IMR-90 (cell line): ENCODE measurements at regions not wholly inside any gene's neighbourhood (a gene's known extent, or its start where the extent isn't known, plus 50 kb on each side); places are given as distances from the start of the nearest gene placed in this dataset.

ENCODE experiments used
- ATAC-seq: fragments of 200-7000 bp; cut with Tn5 transposase; 2 replicates; pipeline ENCODE4 v1.9.1; 2020; ENCODE audit warnings: low read depth, mild to moderate bottlenecking, moderate library complexity
- BruUV-seq: library from RNA; stranded (reverse); fragments of 400-500 nt; replicated peaks from 2 replicates; lab custom pipeline; 2021; lab: Mats Ljungman, UMichigan
- CTCF ChIA-PET: fragments of 300-600 bp; formaldehyde crosslinking; extraction: SDS; loops from one replicate; lab custom pipeline; 2021; ENCODE audit warnings: antibody characterized with exemption; lab: Yijun Ruan, JAX
- POLR2A ChIA-PET: fragments of 300-600 bp; sonication (Branson Sonifier 250); formaldehyde crosslinking; loops from one replicate; lab custom pipeline; 2022; ENCODE audit warnings: antibody characterized with exemption; ENCODE audit not compliant: unreplicated experiment; lab: Charles Lee
- DNase-seq: peaks from one replicate; pipeline ENCODE4 v3.0.0; 2013
- H2AFZ ChIP-seq: replicated peaks from 2 replicates; pipeline ENCODE3; 2013; ENCODE audit warnings: low read length, mild to moderate bottlenecking; ENCODE audit not compliant: poor library complexity
- H2AK5ac ChIP-seq: 2 replicates; pipeline ENCODE4 v1.6.1; 2013; ENCODE audit warnings: low read depth, low read length, inconsistent platforms
- H2AK9ac ChIP-seq: replicated peaks from 2 replicates; pipeline ENCODE3; 2013; ENCODE audit warnings: mild to moderate bottlenecking, low read depth, low read length, moderate library complexity; ENCODE audit not compliant: poor library complexity
- H2BK120ac ChIP-seq: 2 replicates; pipeline ENCODE4 v1.6.1; 2013; ENCODE audit warnings: low read depth, low read length, inconsistent platforms
- H2BK15ac ChIP-seq: 3 replicates; pipeline ENCODE4 v1.6.1; 2013; ENCODE audit warnings: low read depth, low read length, inconsistent platforms
- H2BK20ac ChIP-seq: 2 replicates; pipeline ENCODE4 v1.6.1; 2013; ENCODE audit warnings: low read depth, mild to moderate bottlenecking, inconsistent platforms, low read length, moderate library complexity
- H2BK5ac ChIP-seq: 2 replicates; pipeline ENCODE4 v1.6.1; 2013; ENCODE audit warnings: mild to moderate bottlenecking, low read depth, low read length, inconsistent platforms; ENCODE audit not compliant: poor library complexity, severe bottlenecking
- H3K14ac ChIP-seq: replicated peaks from 2 replicates; pipeline ENCODE4 v1.6.1; 2013; ENCODE audit warnings: low read depth, low read length, inconsistent platforms
- H3K18ac ChIP-seq: 2 replicates; pipeline ENCODE4 v1.6.1; 2013; ENCODE audit warnings: low read depth, low read length, control low read depth
- H3K23ac ChIP-seq: 2 replicates; pipeline ENCODE4 v1.6.1; 2013; ENCODE audit warnings: low read depth, low read length, inconsistent platforms
- H3K27ac ChIP-seq: 2 replicates; pipeline ENCODE4 v1.5.1; 2013; ENCODE audit warnings: mild to moderate bottlenecking, control low read depth, low read length; ENCODE audit not compliant: insufficient read depth
- H3K27me3 ChIP-seq: 2 replicates; pipeline ENCODE4 v1.6.1; 2013; ENCODE audit warnings: low read length; ENCODE audit not compliant: control insufficient read depth, insufficient read depth
- H3K36me3 ChIP-seq: 2 replicates; pipeline ENCODE4 v1.6.1; 2013; ENCODE audit warnings: low read length, mixed read lengths; ENCODE audit not compliant: control insufficient read depth, insufficient read depth
- H3K4ac ChIP-seq: 2 replicates; pipeline ENCODE4 v1.6.1; 2013; ENCODE audit warnings: low read depth, low read length, inconsistent platforms
- H3K4me1 ChIP-seq: 2 replicates; pipeline ENCODE4 v1.6.1; 2013; ENCODE audit warnings: low read length, mixed read lengths; ENCODE audit not compliant: control insufficient read depth, insufficient read depth
- H3K4me2 ChIP-seq: 2 replicates; pipeline ENCODE4 v1.6.1; 2013; ENCODE audit warnings: low read depth, mild to moderate bottlenecking, control low read depth, low read length, moderate library complexity
- H3K4me3 ChIP-seq: 2 replicates; pipeline ENCODE4 v1.5.1; 2013; ENCODE audit warnings: low read depth, mild to moderate bottlenecking, control low read depth, low read length, moderate library complexity; ENCODE audit not compliant: insufficient read depth
- H3K56ac ChIP-seq: 2 replicates; pipeline ENCODE4 v1.6.1; 2013; ENCODE audit warnings: low read length, inconsistent platforms; ENCODE audit not compliant: insufficient read depth; ENCODE audit errors: extremely low read depth
- H3K79me1 ChIP-seq, 2 experiments: 2 replicates each; pipeline ENCODE4 v1.6.1; 2013; ENCODE audit warnings: low read length in 2 of 2, inconsistent platforms in 1 of 2, low read depth in 1 of 2
- H3K9ac ChIP-seq: 2 replicates; pipeline ENCODE4 v1.6.1; 2013; ENCODE audit warnings: low read depth, low read length, control low read depth
- H3K9me1 ChIP-seq: 2 replicates; pipeline ENCODE4 v1.6.1; 2013; ENCODE audit warnings: low read length, inconsistent platforms; ENCODE audit not compliant: insufficient read depth
- H3K9me3 ChIP-seq: 2 replicates; pipeline ENCODE4 v1.6.1; 2013; ENCODE audit warnings: low read length; ENCODE audit not compliant: control insufficient read depth, insufficient read depth
- H4K20me1 ChIP-seq: 2 replicates; pipeline ENCODE4 v1.6.1; 2013; ENCODE audit warnings: low read length, inconsistent platforms; ENCODE audit not compliant: insufficient read depth
- H4K5ac ChIP-seq: 2 replicates; pipeline ENCODE4 v1.6.1; 2013; ENCODE audit warnings: mild to moderate bottlenecking, low read depth, low read length, control low read depth
- H4K8ac ChIP-seq, 2 experiments: 2 replicates each; pipeline ENCODE4 v1.6.1; 2013; ENCODE audit warnings: low read depth in 2 of 2, low read length in 2 of 2, control low read depth in 1 of 2, inconsistent platforms in 1 of 2
- H4K91ac ChIP-seq: 2 replicates; pipeline ENCODE4 v1.6.1; 2013; ENCODE audit warnings: low read depth, low read length, inconsistent platforms; ENCODE audit not compliant: insufficient read depth
- NFE2L2 ChIP-seq: fragments of 150-350 bp; IDR thresholded peaks from 2 replicates; pipeline ENCODE4 v1.6.1; 2016; ENCODE audit warnings: low read depth, mild to moderate bottlenecking, low read length
- WGBS, 2 experiments: methylation state at CpG; one replicate each; pipeline versions ENCODE4 v1.1.5 to v1.1.7; 2013; ENCODE audit warnings: missing lambda C conversion rate in 2 of 2; ENCODE audit not compliant: insufficient read length in 1 of 2; ENCODE audit errors: extremely low coverage in 2 of 2; 5-methylcytosine and 5-hydroxymethylcytosine counted together
- dilution Hi-C: fragments of 300-500 bp; cut with HindIII; formaldehyde crosslinking; loops from one replicate; pipeline ENCODE4 v1.14.3; 2018; ENCODE audit warnings: low sequenced_read_pairs; ENCODE audit not compliant: unreplicated experiment
- in situ Hi-C: fragments of 300-500 bp; cut with MboI; formaldehyde crosslinking; loops from 3 replicates; pipeline ENCODE4 v1.14.3; 2019; ENCODE audit warnings: low sequenced_read_pairs, inconsistent platforms, mixed read lengths
- intact Hi-C: fragments of 100-400 bp; cut with micrococcal nuclease; formaldehyde crosslinking; loops from 2 replicates; pipeline ENCODE4 v1.10.0; 2022

DNA sequence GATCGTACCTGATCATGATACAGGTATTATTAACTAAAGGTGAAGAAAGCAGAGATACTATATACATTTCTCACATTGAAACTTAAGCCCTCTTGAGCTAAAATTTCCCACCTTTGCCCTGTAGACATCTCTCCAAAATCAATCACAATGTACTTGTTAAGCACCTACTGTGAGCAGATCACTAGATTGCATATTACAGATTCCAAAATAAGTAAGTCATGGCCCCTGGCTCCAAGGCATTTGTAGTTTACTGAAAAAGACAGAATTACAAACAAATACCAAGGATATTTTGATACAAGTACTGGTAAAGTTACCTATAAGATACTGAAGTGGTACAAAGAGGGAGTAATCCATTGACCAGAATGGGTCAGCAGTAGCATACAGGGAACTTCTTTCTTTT lies 455.3 kb downstream of the STK39 start:
- no peak overlapping the region for H3K27ac ChIP-seq
- H3K9ac ChIP-seq: no peak overlapping the region
- in situ Hi-C loops: no loop called here
- H4K91ac ChIP-seq: no peak overlapping the region
- no peak for DNase-seq
- ChIA-PET POLR2A (no interaction called here), CTCF (no interaction called here)
- H3K14ac ChIP-seq: no peak overlapping the region
- no peaks in the 10 kb centered on the region for H3K9me3 ChIP-seq
- H3K4me3 ChIP-seq: no peak overlapping the region
- no peak overlapping the region for H2BK5ac ChIP-seq
- no peaks in the 10 kb centered on the region for H3K36me3 ChIP-seq
- ATAC-seq: no peak
- no peak overlapping the region for H2AK9ac ChIP-seq
- intact Hi-C loops: no loop called here
- WGBS, 2 experiments: no CpG with 5 or more reads among the region's 1 CpG
- dilution Hi-C loops: no loop called here
- no peaks in the 10 kb centered on the region for H3K4me1 ChIP-seq
- BruUV-seq: no TSS peak
- H2BK120ac ChIP-seq: no peak overlapping the region
- no peaks in the 10 kb centered on the region for H3K9me1 ChIP-seq
- no peaks in the 10 kb centered on the region for H3K27me3 ChIP-seq
- H3K18ac ChIP-seq: no peak overlapping the region
- no peaks in the 10 kb centered on the region for H4K20me1 ChIP-seq
- H2BK15ac ChIP-seq: no peak overlapping the region
- no peak overlapping the region for H3K23ac ChIP-seq
- no peak overlapping the region for H3K4me2 ChIP-seq
- H2AFZ ChIP-seq: no peak overlapping the region
- H2BK20ac ChIP-seq: no peak overlapping the region
- no peak for TF ChIP-seq NFE2L2
- H3K79me1 ChIP-seq: no peaks in the 10 kb centered on the region
- no peak overlapping the region for H2AK5ac ChIP-seq
- H4K5ac ChIP-seq: no peak overlapping the region
- no peak overlapping the region for H3K56ac ChIP-seq
- no peak overlapping the region for H3K4ac ChIP-seq
- no peak overlapping the region for H4K8ac ChIP-seq
